SH-SY5Y (cell line): ENCODE measurements at regions not wholly inside any gene's neighbourhood (a gene's known extent, or its start where the extent isn't known, plus 50 kb on each side); places are given as distances from the start of the nearest gene placed in this dataset.

Experiments
- GATA2 ChIP-seq: IDR thresholded peaks from 2 replicates; pipeline ENCODE4 v1.6.1; 2011; ENCODE audit warnings: mild to moderate bottlenecking, low read depth, low read length
- GATA3 ChIP-seq: IDR thresholded peaks from 2 replicates; pipeline ENCODE4 v1.6.1; 2011; ENCODE audit warnings: low read depth, mild to moderate bottlenecking, low read length, moderate library complexity

GRCh38 chr10:57950442-57950974, 317.2 kb downstream of the IPMK start:
- TF ChIP-seq GATA2 (no peak), GATA3 (no peak)
